Limb (tissue), 2 donors: ENCODE measurements at regions not wholly inside any gene's neighbourhood (a gene's known extent, or its start where the extent isn't known, plus 50 kb on each side); places are given as distances from the start of the nearest gene placed in this dataset.
A peak's percentile ranks its signal among the peaks of the same experiment; 100 is the strongest.
"Not testable (repeated sequence)": the region's sequence is repeated elsewhere in the genome, so short reads cannot be mapped to it uniquely, and the experiment has no call there.

ENCODE experiments used
- DNase-seq, 2 donors: peaks; one replicate each; pipeline ENCODE4 v3.0.0-alpha.2; 2016; ENCODE audit errors: extremely low spot score in 2 of 2

DNA sequence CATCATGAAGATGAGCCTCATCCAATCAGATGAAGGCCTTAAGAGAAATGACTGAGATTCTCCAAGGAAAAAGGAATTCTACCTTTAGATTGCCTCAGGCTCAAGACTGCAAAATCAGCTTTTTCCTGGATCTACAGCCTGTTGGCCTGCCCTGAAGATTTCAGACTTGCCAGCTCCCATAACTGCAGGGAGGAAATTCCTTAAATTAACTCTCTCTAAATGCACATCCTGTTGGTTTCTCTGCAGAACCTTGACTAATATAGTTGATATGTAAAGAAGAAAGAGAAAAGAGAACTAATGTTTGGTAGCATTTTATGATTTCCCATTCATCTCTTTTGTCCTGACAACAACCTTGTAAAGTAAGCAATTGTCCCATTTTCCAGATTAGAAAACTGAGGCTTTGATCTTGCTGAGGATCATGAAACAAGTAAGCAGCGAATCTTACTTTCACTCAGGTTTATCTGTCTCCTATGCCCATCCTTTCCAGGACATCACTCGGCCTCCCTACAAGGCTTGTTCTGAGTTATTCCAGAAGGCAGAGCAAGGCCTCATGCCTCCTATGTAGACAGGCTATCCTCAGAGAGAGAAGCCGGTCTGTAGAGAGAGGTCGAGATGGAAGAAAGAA is 115.0 kb upstream of the LDB2 start:
- no peak for DNase-seq

DNA sequence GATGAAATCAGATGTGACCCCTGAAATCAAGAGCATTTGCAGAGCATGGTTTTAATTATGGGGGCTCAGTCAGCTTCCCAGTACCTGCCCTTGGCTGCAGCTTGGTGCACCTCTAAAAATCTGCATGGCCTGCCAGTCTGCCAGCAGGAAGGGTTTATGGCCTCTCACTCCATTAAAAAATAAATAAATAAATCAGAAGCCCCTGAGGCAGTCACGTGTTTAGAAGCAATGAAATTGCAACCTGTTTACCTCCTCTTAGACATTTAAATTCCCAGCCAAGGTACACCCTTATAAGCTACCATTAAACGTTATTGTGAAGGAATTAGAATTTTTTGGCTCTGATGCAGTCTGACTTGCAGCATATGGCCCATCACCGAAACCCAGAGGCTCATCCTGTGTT is 114.0 kb upstream of the LDB2 start:
- DNase-seq, result no peak

DNA sequence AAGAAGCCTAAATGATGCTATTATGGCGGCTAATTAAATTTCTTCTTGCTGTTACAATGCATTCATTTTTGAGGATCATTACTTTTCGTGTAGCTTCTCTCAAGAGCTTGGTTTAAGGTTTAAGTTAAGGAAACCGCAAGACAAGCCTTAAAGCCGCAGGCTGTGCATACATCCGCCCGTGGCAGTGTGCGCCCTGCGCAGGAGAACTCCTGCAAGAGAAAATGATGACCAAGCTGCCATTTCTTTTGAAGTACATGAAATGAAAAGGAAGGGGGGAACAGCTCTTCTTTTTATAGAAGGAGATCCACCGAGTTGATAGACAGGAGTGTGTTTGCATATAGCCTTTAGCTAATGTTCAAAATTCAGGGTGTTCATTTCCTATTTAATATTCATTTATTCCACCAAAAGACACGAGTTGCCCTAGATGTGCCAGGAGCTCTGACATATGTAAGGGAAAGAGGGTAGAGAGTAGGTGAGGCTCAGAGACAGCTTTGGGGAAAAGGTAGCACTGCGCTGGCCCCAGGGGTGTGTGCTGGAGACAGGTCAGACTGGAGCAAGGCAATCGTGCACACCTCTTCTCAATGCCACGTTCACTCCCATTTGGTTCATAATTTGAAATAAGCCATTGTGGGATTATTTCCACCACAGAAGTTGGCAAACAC is 112.1 kb upstream of the LDB2 start:
- no peak for DNase-seq

DNA sequence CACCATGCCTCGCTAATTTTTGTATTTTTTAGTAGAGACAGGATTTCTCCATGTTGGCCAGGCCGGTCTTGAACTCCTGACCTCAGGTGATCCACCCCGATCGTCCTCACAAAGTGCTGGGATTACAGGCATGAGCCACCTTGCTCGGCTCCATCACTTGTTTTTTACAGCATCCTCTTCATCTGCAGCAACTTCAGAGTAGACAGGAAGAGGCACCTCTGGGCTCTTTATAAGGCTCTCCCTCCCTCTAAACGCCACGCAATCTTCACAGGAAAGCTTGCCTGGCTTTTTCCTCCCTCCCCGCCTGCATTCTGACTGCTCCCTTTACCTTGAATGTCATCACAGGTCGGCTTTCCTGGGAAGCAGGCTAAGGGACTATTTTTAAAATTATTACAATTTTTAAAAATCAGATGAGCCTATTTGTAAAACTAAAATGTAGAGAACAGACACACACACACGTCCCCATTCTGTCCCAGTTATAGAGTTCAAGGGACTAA is 111.5 kb upstream of the LDB2 start:
- no peak for DNase-seq

DNA sequence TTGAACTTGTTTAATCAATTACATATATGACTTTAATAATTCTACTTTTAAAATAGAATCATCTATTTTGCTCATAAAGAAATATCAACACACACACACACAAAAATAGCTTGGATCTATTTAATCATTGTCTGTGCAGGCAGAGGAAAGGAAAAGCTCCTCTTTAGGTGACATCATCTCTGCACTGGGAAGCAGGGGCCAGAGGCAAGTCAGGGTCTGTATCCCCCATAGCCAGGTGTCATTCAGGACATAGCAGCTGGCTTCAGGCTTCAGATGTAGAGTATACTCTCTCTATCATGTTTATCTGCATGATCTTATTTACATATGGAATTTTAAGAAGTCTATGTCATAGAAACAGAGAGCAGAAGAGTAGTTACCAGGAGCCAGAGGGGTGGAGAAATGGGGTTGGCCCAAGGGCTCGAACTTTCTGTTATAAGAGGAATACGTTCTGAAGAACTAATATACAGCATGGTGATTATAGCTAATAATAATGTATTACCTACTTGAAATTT is 110.4 kb upstream of the LDB2 start:
- no peak for DNase-seq

DNA sequence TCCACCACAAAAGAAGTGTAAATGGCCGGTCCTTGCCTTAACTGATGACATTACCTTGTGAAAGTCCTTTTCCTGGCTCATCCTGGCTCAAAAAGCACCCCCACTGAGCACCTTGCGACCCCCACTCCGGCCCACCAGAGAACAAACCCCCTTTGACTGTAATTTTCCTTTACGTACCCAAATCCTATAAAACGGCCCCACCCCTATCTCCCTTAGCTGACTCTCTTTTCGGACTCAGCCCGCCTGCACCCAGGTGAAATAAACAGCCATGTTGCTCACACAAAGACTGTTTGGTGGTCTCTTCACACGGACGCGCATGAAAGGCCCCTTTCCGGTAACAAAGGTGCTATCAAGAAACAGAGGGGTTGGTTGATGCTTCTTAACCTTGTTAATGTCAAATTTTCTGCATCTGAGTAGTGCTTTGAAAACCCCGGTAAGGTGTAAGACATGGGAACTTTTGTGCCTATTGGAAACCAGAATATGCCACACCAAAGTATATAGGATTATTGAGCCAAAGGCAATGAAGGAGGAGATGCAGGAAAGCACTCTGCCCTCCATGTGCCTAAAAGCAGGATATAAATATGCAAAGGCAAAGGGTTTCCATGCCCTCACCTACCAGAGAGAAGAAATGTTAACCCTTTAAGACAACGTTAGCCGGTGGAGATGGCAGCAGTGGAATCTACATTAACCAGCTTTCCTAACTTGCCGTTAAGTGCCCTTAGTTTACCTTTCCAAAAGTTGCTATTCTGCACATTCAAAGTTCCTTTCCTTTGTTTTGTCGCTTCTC is 105.4 kb upstream of the LDB2 start:
- DNase-seq, result not testable (repeated sequence)

DNA sequence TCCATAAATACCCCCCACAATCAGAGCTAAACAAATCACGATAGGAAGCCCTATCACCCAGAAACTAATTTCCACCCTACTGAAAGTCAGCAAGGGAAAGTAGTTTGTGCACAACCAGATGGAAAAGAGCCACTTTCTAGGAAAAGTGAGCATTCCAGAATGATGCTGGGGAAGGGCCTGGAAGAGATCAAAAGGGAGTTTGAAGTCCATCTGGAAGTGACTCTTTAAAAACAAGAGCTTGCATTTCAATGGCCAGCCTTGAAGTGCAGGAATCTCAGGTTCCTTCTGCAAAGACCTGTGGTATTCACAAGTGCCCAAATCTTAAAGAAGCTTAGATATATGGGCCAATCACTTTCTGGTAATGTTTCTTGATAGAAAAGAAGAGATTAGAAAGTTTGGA is 97.0 kb upstream of the LDB2 start:
- no peak for DNase-seq

DNA sequence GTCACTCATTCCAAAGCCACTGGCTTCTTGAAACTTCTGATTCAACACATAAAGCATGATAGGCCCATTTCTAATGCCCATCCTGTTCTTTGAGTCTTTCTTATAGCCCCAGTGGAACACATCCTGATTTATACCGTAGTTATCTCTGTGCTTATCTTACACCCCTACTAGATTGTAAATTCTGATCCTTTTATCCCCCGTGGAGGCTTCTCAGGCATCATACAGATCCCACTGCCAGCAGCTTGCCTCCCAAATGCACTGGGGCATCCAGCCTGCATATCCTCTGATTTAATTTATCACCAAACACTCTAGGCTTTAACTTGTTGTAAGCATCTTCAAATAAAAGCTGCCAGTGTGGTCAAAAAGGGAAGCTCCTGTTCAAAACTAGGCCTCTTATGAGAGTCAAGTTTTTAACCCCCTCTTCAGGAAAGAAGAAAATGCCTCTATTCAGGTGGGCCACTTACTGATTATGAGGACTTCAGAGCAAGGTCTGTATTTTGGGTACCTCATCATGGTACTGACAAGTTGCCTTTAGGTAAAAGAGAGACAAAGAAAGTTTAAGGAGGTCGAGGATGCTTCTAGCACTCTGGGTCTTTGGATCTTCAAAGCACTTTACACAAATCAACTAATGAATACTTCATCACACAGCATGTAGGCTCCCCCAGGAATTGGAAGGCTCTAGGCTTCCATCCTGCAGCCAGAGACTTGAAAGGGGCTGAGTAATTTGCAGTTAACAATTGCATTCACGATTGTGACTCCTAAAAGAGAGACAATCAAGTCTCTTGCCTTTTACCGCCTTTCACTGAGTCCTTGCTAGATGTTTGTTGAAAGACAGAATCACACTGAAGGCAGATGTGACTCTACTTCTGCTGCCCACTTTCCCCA is 95.8 kb upstream of the LDB2 start:
- DNase-seq, result no peak

DNA sequence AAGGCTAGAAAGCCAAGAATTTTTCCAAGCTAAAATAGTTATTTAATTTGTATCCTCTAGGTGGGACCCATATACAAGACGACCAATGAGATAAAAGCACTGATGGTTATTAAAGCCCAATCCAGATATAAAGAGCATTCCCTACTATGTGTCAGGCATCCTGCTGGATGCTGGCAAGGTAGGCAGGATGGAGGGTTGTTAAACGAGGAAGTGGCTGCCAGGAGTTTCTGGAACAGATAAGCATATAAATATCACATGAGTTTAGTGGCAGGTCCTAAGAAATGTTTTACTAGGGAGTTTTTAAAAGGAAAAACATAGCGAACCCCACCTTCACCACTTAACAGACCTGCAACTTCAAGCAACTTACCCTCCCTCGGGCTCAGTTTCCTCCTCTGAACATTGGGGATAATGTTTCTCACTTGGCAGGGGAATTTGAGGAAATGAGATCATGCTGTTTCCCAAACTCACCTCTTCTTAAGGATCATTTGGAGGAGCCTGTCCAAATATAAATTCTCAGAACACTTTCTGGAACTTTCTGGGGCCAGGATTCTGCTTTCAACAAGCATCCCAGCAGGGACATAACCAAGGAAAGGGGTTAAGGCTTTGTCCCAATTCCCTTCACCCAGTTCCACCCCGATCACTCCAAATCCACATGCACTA is 94.3 kb upstream of the LDB2 start:
- peak in 1 of 2 donors; percentile 26 for DNase-seq

DNA sequence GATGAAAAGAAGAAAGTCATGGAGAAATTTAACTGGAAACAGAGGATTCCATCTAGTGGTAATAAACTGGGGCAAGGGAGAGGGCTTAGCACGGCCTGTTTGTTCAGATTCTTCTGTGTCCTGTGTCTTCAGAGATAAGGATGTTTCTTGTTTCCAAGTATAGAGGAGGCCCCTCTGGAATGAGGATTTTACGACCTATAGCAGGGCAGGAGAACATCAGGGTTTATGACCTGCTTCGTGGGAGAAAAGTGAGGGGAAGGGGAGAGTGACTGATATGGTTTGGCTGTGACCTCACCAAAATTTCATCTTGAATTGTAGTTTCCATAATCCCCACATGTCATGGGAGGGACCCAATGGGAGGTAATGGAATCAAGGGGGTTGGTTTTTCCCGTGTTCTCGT is 93.0 kb upstream of the LDB2 start:
- DNase-seq, result no peak

DNA sequence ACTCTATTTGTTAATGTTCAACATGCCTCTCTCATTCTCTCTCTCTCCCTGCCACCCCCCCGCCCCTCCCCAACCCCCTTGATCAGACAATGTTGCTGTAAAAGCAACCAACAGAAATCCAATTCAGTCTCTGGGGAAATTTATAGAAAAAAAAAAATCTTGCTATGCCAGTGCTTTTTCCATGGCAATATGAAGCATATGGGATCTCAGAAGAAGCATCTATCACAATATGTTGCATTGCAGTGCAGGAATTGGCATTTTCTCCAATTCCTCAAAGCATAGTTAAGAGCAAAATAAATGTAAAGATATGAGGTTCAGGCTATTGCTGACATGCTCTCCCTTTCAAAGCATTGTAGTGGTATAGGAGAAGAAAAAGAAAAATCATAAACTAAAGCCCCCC is 90.9 kb upstream of the LDB2 start:
- DNase-seq, result no peak

DNA sequence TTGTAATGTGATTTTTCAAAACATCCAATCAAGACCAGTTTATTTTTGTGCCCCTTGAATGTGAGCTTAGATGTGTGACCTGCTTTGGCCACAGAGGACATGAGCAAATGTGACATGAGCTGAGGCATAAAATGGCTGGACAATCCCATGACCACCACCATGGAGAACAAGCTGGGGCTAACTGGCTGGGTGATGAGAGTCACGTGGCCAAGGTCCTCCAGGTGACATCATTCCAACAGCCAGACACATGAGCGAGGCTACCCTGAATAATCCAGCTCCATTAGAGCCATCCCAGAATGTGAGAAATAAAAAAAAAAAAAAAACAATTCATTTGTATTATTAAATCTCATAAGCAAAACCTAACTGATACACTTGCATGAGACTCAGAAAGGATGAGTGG is 90.4 kb upstream of the LDB2 start:
- no peak for DNase-seq

DNA sequence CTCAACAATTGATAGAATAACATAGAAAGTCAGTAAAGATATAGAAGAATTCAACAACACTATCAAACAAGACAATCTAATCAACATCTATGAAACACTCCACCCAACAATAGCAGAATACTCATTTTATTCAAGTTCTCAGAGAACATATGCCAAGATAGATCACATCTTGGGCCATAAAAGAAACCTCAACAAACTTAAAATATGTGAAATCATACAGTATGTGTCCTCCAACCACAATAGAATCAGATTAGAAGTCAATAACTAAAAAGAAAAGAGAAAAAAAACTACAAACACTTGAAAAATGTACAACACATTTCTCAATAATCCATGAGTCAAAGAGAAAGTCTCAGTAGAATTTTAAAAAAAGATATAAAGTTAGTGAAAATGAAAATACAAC is 78.6 kb upstream of the LDB2 start:
- DNase-seq, result no peak

DNA sequence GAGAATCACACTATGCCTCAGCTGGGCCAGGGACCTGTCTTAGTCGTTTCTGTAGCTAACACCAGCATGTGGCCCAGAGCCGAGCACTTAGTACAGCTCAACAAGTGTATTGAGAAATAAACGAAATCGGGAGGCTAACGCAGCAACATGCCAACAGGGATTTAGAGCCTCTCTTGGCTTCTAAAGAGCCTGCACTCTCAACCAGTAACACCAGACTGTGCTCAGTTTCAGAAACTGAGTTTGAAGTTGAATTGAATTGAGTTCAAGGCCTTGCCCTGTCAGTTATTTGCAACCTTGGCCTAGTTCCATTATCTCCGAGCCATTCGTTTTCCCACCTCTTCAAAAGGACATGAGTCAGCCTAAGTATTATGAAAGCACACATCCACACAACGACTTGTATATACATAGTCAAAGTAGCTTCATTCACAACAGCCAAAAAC is 71.3 kb upstream of the LDB2 start:
- no peak for DNase-seq

DNA sequence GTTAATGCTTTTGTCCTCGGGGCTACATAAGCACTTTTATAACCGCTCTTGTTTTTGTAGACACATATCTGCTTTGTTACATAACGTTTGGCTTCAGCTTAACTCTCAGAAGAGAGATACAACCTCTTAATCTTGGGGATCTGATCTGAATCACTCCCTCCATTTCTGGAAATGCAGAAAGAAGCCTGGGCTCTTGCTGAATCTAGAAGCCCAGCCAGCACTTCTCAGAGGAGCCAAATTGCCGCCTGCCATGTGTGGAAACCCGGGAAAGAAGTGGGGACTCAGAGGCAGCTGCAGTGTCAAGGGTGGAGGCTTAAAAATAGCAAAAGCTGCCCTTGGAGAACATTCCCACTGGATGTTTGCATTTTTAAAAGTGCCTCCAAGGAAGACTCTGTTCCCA is 69.3 kb upstream of the LDB2 start:
- peak; percentile 44 to 58 for DNase-seq

DNA sequence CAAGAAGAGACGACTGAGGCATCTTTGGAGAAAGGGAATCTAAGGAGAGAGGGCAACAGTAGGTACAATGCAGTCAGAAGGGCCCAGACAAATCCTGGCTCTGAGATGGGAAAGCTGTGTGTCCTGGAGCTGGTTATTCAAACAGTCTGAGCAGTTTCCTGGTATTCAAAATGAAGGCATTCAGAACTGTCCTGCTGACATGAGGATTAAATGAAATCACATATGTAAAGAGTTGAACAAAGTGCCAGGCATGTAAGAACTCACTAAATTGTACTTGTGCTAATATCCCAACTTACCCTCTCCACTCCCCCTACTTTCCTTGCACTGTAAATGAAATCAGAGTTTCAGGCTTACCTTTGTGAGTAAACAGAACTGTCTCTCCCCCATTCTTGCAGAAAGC is 60.9 kb upstream of the LDB2 start:
- DNase-seq, result no peak

DNA sequence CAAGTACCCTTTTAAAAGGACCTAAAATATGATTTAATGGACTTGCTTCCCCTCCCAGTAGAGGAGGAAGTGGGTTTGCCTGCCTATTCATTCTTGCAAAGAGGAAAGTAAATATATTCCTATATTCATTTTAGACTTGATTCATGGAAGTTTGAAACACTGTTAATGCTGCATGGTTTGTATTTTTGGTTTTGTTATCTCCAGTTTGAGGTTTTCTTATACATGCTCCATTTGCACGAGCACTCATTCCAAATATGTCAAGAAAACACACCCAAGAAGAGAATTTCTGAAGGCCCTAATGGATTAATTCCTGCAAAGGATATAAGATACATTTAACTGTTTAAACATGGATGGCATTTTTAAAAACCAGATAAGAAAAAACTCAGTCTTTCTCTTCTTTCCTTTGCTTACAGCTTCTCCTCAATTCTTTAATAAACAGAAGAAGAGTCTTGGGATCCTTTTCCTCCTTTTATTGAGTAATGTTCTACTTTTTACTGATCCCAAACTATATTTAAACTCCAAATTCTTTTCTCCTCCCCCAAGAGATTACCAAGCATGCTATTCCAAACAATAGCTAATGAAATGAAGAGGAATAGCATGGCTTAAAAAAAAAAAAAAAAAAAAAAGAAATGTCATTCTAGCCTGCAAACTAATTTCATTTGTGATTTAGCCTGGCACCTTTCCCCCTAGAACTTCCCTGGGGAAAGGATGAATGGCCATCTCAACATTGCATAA is 54.6 kb upstream of the LDB2 start:
- DNase-seq, result no peak

DNA sequence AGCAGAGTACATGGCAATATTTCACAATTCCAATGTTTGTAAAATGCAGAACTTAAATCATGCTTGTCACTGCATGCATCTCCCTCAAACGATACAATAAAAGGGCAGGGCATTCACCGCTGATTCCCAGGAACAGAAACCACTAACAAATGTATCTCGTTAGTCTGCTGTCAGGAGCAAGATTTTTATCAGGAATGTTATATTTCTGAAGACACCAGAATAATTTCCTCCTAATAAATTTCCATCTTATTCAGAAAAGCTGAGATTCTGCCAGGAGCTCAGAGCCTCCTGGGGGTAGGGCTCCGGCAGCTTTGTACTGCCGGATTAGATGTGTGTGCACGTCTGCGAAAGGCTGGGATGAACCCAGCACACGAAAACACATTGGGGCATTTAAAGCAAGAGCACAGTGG is 54.0 kb upstream of the LDB2 start:
- peak in 1 of 2 donors; percentile 2 for DNase-seq
